Bone marrow (tissue), 2 donors: ENCODE measurements at regions not wholly inside any gene's neighbourhood (a gene's known extent, or its start where the extent isn't known, plus 50 kb on each side); places are given as distances from the start of the nearest gene placed in this dataset.
"Not testable (repeated sequence)": the region's sequence is repeated elsewhere in the genome, so short reads cannot be mapped to it uniquely, and the experiment has no call there.

Source experiments
- DNase-seq, 2 donors: peaks; one replicate each; lab custom pipeline; 2025; lab: John Stamatoyannopoulos, UW

DNA sequence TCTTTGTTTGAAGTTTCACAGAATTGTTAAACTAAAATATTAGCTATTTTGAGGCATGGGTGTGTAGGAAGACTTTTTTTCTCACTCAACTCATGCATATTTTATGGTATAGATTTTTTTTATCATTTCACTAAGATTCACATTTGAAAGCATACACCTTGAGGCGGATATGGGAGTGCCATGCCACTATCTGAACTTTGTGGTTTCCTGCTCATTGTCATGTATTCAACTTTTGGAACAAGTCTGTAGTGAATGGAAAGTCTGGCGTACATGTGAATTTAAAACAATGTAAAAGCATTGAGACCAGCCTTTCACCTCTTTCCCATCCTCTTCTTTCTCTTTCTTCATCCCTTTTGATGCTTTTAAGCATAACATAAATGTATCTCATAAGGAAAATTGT lies 147.9 kb downstream of the TPBG start:
- no peak for DNase-seq

- DNase-seq, result not testable (repeated sequence)
Measured at GRCh38 chr6:82517896-82518295, 154.3 kb downstream of the TPBG start.

- DNase-seq, result no peak
Measured at GRCh38 chr6:82521369-82521768, 157.8 kb downstream of the TPBG start.

DNA sequence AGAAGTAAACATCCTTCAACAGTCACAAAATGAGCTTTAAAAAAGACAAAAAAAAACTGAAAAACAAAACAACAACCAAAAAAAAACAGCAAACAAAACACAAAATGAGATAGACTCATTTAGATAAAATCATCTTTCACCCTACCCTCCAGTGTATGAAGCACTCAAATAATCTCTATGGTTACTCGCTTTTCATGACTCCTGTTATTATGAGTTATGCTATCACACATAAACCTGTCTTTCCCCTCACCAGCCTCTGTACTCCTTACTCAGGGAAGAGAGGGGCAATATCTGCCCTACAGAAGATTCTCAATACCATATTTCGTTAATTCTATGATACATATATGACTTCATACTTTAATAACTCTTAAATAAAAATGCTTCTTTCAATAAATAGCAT lies 158.2 kb downstream of the TPBG start:
- DNase-seq, result no peak

DNA sequence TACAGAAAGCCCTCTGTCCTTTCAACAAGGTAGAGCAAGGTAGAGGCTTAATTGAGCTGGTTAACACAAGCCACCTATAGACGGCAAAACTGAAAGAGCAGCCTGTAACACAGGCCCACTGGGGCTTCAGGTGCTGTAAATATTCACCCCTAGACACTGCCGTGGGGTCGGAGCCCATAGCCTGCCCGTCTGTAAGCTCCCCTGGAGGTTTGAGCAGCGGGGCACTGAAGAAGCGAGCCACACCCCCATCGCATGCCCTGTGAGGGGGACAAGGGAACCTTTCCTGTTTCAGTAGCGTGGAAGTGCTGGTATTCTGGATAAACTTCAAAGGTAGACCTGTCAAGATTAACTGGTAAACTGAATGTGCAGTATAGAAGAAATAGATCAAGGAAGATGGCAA lies 160.4 kb downstream of the TPBG start:
- DNase-seq, result no peak

GRCh38 chr6:82525775-82526495 lies 162.3 kb downstream of the TPBG start:
- DNase-seq, result no peak

DNA sequence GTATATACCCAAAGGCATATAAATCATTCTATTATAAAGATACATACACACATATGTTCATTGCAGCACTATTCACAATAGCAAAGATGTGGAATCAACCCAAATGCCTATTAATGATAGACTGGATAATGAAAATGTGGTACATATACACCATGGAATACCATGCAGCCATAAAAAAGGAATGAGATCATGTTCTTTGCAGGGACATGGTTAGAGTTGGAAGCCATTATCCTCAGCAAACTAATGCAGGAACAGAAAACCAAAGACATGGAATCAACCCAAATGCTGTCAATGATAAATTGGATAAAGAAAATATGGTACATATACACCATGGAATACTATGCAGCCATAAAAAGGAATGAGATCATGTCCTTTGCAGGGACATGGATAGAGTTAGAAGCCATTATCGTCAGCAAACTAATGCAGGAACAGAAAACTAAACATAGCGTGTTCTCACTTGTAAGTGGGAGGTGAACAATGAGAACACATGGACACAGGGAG lies 166.4 kb downstream of the TPBG start:
- not testable (repeated sequence) for DNase-seq

DNA sequence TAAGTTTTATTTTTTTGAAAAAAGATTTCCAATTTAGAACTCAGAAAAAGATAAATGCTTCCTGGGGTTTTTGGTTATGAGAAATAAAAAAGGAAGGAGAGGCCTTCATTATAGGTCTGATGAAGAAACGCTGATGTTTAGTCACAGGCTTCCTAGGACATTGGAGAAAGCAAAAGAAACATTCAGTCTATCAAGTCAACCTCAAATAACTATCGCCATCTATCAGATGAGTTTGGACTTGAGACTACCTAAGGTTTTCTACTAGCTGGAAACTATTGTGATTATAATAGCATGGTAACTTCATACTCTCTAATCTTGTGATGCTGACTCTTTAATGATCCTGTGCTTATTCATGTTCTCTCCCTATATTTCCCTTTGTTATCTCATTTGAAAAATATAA lies 171.3 kb downstream of the TPBG start:
- DNase-seq, result no peak

DNA sequence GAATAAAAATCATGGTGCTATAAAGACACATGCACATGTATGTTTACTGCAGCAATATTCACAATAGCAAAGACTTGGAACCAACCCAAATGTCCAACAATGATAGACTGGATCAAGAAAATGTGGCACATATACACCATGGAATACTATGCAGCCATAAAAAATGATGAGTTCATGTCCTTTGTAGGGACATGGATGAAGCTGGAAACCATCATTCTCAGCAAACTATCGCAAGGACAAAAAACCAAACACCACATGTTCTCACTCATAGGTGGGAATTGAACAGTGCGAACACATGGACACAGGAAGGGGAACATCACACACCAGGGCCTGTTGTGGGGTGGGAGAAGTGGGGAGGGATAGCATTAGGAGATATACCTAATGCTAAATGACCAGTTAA lies 185.9 kb downstream of the TPBG start:
- not testable (repeated sequence) for DNase-seq

DNA sequence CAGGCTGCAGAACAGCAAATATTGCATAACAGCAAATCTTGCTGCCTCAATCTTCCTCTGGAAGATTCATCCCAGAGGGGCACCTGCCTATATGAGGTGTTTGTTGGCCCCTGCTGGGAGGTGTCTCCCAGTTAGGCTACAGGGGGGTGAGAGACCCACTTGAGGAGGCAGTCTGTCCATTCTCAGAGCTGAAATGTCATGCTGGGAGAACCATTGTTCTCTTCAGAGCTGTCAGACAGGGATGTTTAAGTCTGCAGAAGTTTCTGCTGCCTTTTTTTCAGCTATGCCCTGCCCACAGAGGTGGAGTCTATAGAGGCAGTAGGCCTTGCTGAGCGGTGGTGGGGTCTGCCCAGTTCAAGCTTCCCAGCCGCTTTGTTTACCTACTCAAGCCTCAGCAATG lies 187.7 kb downstream of the TPBG start:
- DNase-seq, result not testable (repeated sequence)

- no peak for DNase-seq
Measured at GRCh38 chr6:82551831-82552230, 188.2 kb downstream of the TPBG start.

DNA sequence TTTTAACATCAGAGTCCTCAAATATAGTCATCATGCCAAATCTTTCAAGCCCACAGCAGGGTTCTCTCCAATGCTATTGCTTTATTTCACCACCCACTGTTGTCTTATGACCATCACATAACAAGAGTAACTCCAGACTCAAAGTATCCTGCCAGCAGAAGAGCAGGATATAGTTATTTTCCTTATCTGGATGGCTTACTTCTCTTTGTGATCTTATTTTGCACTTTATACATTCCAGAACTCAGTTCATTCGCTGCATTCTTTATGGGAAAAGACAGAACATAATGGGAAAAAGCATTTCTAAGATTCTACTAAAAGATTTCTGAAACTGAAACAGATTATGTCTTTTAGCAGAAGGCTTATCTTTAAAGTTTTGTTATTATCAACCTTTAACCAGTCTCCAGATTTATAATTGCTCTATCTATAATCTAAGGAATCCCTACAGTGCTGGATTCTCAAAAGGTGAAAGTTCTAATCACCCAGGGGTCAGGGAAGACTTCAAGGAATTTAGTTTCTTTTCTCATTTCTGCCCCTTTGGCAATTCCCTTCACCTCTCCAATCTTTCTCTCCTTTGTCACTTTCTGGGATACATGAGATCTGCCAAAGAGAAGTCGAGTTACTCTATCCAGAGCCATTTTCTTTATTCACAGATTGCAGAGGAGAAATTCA lies 190.4 kb downstream of the TPBG start:
- DNase-seq, result no peak

- no peak for DNase-seq
Measured at GRCh38 chr6:82554666-82555065, 191.0 kb downstream of the TPBG start.

- DNase-seq, result no peak
Measured at GRCh38 chr6:82555801-82556200, 192.2 kb downstream of the TPBG start.

- DNase-seq, result not testable (repeated sequence)
Measured at GRCh38 chr6:82558531-82558930, 194.9 kb downstream of the TPBG start.

- no peak for DNase-seq
Measured at GRCh38 chr6:82567621-82568020, 204.0 kb downstream of the TPBG start.

DNA sequence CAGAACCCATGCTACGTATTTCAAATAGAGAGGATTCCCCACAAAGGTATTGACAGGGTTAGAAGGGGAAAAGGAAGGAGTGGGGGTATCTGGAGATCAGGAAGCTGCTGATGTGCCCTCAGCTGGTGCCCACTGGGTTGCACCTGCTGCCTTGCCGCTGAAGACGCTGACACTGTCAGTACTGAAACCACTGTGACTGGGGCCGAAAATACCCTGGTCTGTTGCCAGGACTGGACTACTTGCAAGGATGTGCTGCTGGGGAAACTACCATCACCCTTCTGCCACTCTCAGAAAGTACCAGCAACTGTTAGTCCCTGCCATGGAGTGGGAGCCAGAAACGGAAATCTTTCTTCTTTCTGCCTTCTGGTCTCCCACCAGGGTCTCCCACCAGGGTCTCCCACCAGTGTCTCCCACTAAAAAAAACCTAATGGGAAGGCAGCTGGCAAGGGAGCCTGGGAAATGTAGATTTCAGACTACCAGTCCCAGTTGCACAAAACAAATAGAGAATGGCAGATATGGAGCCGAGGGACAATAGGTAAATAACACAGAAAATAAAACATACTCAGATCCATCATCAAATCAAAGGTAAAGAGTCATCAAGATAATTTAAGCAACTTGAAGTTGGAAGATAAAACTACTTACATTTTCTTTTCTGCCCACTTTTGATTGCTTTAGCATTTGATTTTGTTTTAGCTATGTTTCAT lies 204.8 kb downstream of the TPBG start:
- no peak for DNase-seq

DNA sequence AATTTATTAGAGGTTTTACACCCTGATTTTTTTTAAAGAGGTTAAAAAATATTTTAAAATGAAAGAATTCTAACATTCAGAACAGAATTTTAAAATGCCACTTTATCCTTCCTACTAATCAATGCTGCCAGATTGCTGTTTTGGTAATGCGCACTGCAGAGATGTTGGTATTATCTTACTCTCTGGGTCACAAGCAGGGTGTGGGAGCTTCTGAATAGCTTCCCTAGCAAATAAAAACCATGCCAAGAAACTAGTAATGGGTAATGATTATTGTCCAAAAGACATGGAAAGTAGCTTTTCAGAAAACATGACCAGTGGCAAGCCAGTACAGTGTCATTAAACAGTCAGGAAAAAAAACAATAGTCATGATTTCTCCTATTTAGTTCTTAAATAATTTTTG lies 205.4 kb downstream of the TPBG start:
- no peak for DNase-seq

- no peak for DNase-seq
Measured at GRCh38 chr6:82570083-82570482, 206.5 kb downstream of the TPBG start.

DNA sequence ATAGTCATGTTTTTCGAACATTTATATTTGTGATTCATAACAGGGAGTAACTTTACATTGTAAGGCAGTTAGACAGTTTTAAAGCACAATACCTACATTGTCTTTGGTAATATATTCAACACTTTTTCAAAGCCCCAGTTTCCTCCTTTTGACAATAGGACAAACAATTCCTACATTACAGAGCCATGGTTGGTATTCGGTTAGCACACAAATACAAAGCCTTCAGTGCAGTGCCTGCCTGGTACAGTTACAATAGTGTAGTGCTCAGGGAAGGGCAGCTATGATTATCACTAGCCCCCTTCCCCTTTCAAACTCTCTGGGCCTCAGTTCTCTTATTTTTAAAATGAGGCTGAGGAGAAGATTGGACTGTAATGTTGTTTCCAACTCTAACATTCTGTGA lies 207.8 kb downstream of the TPBG start:
- no peak for DNase-seq

DNA sequence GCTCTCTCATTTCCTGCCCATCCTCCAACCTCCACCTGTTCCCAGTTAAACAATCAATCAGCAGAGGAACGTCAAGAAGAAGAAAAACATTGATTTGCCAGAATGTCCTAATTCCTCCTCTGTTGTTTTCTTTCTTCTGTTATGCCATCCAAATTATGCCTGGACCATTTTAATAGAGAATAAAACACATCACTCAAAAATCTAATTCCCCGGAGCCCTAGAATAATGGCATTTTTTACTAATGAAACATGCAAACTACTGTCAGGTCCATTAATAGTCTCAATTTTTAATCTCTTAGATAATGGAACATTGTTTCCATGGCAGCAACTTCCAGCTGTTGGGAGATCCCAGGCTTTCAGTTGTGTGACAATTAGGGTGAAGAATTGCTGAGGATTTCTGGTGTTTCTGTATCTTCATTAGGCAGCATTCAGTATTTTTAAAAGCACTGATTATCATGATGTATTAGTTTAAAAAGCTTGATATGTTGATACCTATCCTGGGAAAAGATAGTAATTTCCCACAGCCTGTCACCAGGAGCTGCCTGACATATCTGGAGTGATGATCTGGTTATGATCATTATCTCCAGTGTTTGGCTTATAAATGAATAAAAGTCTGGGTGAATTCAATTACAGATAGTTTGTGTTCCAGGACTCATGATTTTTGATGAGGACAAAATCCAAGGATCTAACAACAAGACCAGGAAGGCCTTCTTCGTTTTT lies 209.8 kb downstream of the TPBG start:
- no peak for DNase-seq

DNA sequence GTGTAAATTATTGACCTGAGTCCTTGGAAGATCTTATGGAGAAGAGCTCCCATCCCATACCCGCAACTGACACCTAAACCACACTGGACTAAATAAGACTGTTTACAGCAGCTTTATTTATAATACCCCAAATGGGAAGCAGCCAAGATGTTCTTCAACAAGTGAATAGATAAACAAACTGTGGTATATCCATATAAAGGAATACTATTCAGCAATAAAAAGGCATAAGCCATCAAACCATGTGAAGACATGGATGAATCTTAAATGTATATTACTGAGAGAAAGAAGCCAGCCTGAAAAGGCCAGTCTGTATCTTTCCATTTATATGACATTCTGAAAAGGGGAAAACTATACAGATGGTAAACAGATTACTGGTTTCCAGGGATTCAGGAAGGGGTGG lies 212.7 kb downstream of the TPBG start:
- DNase-seq, result no peak
